HG03066 (cell line): ENCODE measurements at regions not wholly inside any gene's neighbourhood (a gene's known extent, or its start where the extent isn't known, plus 50 kb on each side); places are given as distances from the start of the nearest gene placed in this dataset.

Experiments
- ATAC-seq: cut with Tn5 transposase; IDR thresholded peaks from one replicate; pipeline ENCODE4 v1.9.1; 2021; ENCODE audit warnings: low read depth; ENCODE audit not compliant: unreplicated experiment

GRCh38 chr18:78735131-78736014, 244.2 kb upstream of the SALL3 start:
- ATAC-seq = no peak

- ATAC-seq = no peak
Observed at GRCh38 chr18:78736015-78736690, 243.5 kb upstream of the SALL3 start.

GRCh38 chr18:78737006-78737915, 242.4 kb upstream of the SALL3 start:
- ATAC-seq = no peak

- ATAC-seq = no peak
Observed at GRCh38 chr18:78738076-78738690, 241.4 kb upstream of the SALL3 start.

GRCh38 chr18:78739115-78739514, 240.5 kb upstream of the SALL3 start:
- ATAC-seq = no peak

GRCh38 chr18:78739882-78740677, 239.5 kb upstream of the SALL3 start:
- no peak for ATAC-seq

- no peak for ATAC-seq
Observed at GRCh38 chr18:78740876-78741275, 238.7 kb upstream of the SALL3 start.

- ATAC-seq = no peak
Observed at GRCh38 chr18:78741381-78742217, 238.0 kb upstream of the SALL3 start.

- ATAC-seq = no peak
Observed at GRCh38 chr18:78742218-78742745, 237.3 kb upstream of the SALL3 start.

- no peak for ATAC-seq
Observed at GRCh38 chr18:78743078-78743477, 236.5 kb upstream of the SALL3 start.

- no peak for ATAC-seq
Observed at GRCh38 chr18:78751664-78752063, 228.0 kb upstream of the SALL3 start.

- no peak for ATAC-seq
Observed at GRCh38 chr18:78753240-78753639, 226.4 kb upstream of the SALL3 start.

- ATAC-seq = no peak
Observed at GRCh38 chr18:78754311-78755043, 225.1 kb upstream of the SALL3 start.

- ATAC-seq = no peak
Observed at GRCh38 chr18:78757014-78757413, 222.6 kb upstream of the SALL3 start.

GRCh38 chr18:78758496-78758895, 221.1 kb upstream of the SALL3 start:
- no peak for ATAC-seq

GRCh38 chr18:78762753-78763152, 216.9 kb upstream of the SALL3 start:
- no peak for ATAC-seq

GRCh38 chr18:78764544-78764943, 215.1 kb upstream of the SALL3 start:
- no peak for ATAC-seq

- ATAC-seq = no peak
Observed at GRCh38 chr18:78765142-78765541, 214.5 kb upstream of the SALL3 start.
